ENCODE measurements at regions not wholly inside any gene's neighbourhood (a gene's known extent, or its start where the extent isn't known, plus 50 kb on each side); places are given as distances from the start of the nearest gene placed in this dataset.

GRCh38 chr11:126113515-126113957 lies 50.9 kb upstream of the CDON start:
- POLR2A ChIA-PET: no interaction called here
- no peak overlapping the region for H3K4me3 Mint-ChIP-seq
- no peaks in the 10 kb centered on the region for H3K9me3 Mint-ChIP-seq (ENCODE audit: insufficient read depth)

GRCh38 chr11:126113012-126113411 lies 50.3 kb upstream of the CDON start:
- H3K9ac ChIP-seq (ENCODE audit: low read length): no peak overlapping the region
- intact Hi-C loops (cut with micrococcal nuclease): no loop called here
- no peaks in the 10 kb centered on the region for H3K9me3 Mint-ChIP-seq (ENCODE audit: insufficient read depth)
- 76% methylated on average over 8 of the region's 9 CpGs for WGBS (ENCODE audit: insufficient coverage)
- ChIA-PET CTCF (interaction anchor here (1.5 kb wide), 1 partner anchor 8 kb away, joined by 4 read pairs; no protein-coding TSS in a partner anchor), POLR2A (no interaction called here)
- TF ChIP-seq EZH2 (IDR thresholded peaks at IDR 0.05; ENCODE audit: borderline replicate concordance, insufficient read depth, low read depth, low read length, poor library complexity, severe bottlenecking): no peak
- no peak for TF ChIP-seq CTCF (IDR thresholded peaks at IDR 0.05)
- H3K27ac ChIP-seq (ENCODE audit: low read length in 2 of 2): no peak overlapping the region
- H3K36me3 ChIP-seq (replicated peaks in 1 of 2; ENCODE audit: control extremely low read depth in 1 of 2, control insufficient read depth in 1 of 2, extremely low read depth in 1 of 2, insufficient read depth in 2 of 2, low read length in 1 of 2): no peaks in the 10 kb centered on the region
- no peak overlapping the region for H3K4me3 ChIP-seq (ENCODE audit: control extremely low read depth in 1 of 5, extremely low read depth in 1 of 5, insufficient read depth in 1 of 5, low read depth in 2 of 5, low read length in 4 of 5)
- no peaks in the 10 kb centered on the region for H3K79me2 ChIP-seq (ENCODE audit: control insufficient read depth, insufficient read depth, low read length)
- H3K27me3 Mint-ChIP-seq: peaks cover 3% of the 10 kb centered on the region
- ATAC-seq (ENCODE audit: low read depth) (no peak), DNase-seq (no peak)
- no peaks in the 10 kb centered on the region for H3K4me1 Mint-ChIP-seq
- no peak overlapping the region for H2AFZ ChIP-seq (ENCODE audit: insufficient read depth, low read depth, low read length, poor library complexity, severe bottlenecking)
- no peak overlapping the region for H3K27ac Mint-ChIP-seq
- H4K20me1 ChIP-seq (ENCODE audit: control insufficient read depth, insufficient read depth, low read length, poor library complexity, severe bottlenecking): no peaks in the 10 kb centered on the region
- H3K4me2 ChIP-seq (replicated peaks; ENCODE audit: low read depth, low read length, poor library complexity, severe bottlenecking): no peak overlapping the region
- no peaks in the 10 kb centered on the region for H3K4me1 ChIP-seq (ENCODE audit: control insufficient read depth in 2 of 2, insufficient read depth in 2 of 2, low read length in 2 of 2)
- H3K27me3 ChIP-seq (replicated peaks in 1 of 4; ENCODE audit: control extremely low read depth in 1 of 4, control insufficient read depth in 3 of 4, insufficient read depth in 4 of 4, low read length in 3 of 4): no peaks in the 10 kb centered on the region
- no peaks in the 10 kb centered on the region for H3K9me3 ChIP-seq (ENCODE audit: control extremely low read depth in 1 of 3, control insufficient read depth in 2 of 3, insufficient read depth in 1 of 3, low read length in 2 of 3)
- no peak overlapping the region for H3K4me3 Mint-ChIP-seq

More at GRCh38 chr11:126113515-126113957, 50.9 kb upstream of the CDON start:
- no peak for ATAC-seq (ENCODE audit: low read depth)
- Histone ChIP-seq H3K4me3 (ENCODE audit: control extremely low read depth in 1 of 5, extremely low read depth in 1 of 5, insufficient read depth in 1 of 5, low read depth in 2 of 5, low read length in 4 of 5) (no peak overlapping the region), H3K36me3 (replicated peaks in 1 of 2; ENCODE audit: control extremely low read depth in 1 of 2, control insufficient read depth in 1 of 2, extremely low read depth in 1 of 2, insufficient read depth in 2 of 2, low read length in 1 of 2) (no peaks in the 10 kb centered on the region), H3K4me1 (ENCODE audit: control insufficient read depth in 2 of 2, insufficient read depth in 2 of 2, low read length in 2 of 2) (no peaks in the 10 kb centered on the region), H3K4me2 (replicated peaks; ENCODE audit: low read depth, low read length, poor library complexity, severe bottlenecking) (no peak overlapping the region), H3K79me2 (ENCODE audit: control insufficient read depth, insufficient read depth, low read length) (no peaks in the 10 kb centered on the region), H3K27ac (ENCODE audit: low read length in 2 of 2) (no peak overlapping the region), H3K9ac (ENCODE audit: low read length) (no peak overlapping the region), H3K27me3 (replicated peaks in 1 of 4; ENCODE audit: control extremely low read depth in 1 of 4, control insufficient read depth in 3 of 4, insufficient read depth in 4 of 4, low read length in 3 of 4) (no peaks in the 10 kb centered on the region), H4K20me1 (ENCODE audit: control insufficient read depth, insufficient read depth, low read length, poor library complexity, severe bottlenecking) (no peaks in the 10 kb centered on the region), H2AFZ (ENCODE audit: insufficient read depth, low read depth, low read length, poor library complexity, severe bottlenecking) (no peak overlapping the region), H3K9me3 (ENCODE audit: control extremely low read depth in 1 of 3, control insufficient read depth in 2 of 3, insufficient read depth in 1 of 3, low read length in 2 of 3) (no peaks in the 10 kb centered on the region)
- DNase-seq: no peak
- intact Hi-C loops (cut with micrococcal nuclease): no loop called here
- no peaks in the 10 kb centered on the region for H3K4me1 Mint-ChIP-seq
- CTCF ChIA-PET: interaction anchor here (1.5 kb wide), 1 partner anchor 8 kb away, joined by 4 read pairs; no protein-coding TSS in a partner anchor
- H3K27me3 Mint-ChIP-seq: peaks cover 3% of the 10 kb centered on the region
- 99% methylated on average over 7 of the region's 7 CpGs for WGBS (ENCODE audit: insufficient coverage)
- TF ChIP-seq EZH2 (IDR thresholded peaks at IDR 0.05; ENCODE audit: borderline replicate concordance, insufficient read depth, low read depth, low read length, poor library complexity, severe bottlenecking) (no peak), CTCF (IDR thresholded peaks at IDR 0.05) (no peak)
- no peak overlapping the region for H3K27ac Mint-ChIP-seq
